Fibroblast of lung (primary cell): ENCODE measurements at regions not wholly inside any gene's neighbourhood (a gene's known extent, or its start where the extent isn't known, plus 50 kb on each side); places are given as distances from the start of the nearest gene placed in this dataset.

Experiments
- EZH2 ChIP-seq: IDR thresholded peaks from 2 replicates; pipeline ENCODE4 v1.5.1; 2012; ENCODE audit warnings: low read length, control low read depth, mild to moderate bottlenecking; ENCODE audit errors: missing control alignments
- TF ChIP-seq, protein P1 (sequence below), 2 donors: IDR thresholded peaks in 1 of 2; conservative IDR thresholded peaks in 1 of 2; 1 replicate in 1 of 2; 2 replicates in 1 of 2; pipeline ENCODE4 v1.5.1; 2011 to 2012; ENCODE audit warnings: low read length in 2 of 2, control low read depth in 1 of 2, inconsistent platforms in 1 of 2, low read depth in 1 of 2, mild to moderate bottlenecking in 1 of 2

DNA sequence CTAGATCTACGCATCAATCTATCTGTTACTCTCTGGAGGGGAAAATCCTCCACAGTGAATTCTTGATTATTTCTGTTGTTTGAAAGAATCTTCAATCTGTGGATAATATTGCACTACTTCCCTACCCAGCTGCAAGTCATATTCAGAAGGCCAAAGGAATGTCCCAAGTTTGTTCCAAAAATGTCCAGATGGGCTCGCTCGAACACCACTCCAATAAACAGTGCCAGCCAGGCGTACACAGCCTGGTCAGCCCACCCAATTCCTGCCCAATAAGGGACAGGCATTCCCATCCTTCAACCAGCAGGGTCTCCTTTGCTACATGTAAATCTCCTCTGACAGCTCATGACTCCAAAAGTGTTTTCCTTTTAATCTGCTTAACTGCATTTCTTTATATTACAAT, 80.7 kb upstream of the GPM6B start:
- TF ChIP-seq, protein P1, sequence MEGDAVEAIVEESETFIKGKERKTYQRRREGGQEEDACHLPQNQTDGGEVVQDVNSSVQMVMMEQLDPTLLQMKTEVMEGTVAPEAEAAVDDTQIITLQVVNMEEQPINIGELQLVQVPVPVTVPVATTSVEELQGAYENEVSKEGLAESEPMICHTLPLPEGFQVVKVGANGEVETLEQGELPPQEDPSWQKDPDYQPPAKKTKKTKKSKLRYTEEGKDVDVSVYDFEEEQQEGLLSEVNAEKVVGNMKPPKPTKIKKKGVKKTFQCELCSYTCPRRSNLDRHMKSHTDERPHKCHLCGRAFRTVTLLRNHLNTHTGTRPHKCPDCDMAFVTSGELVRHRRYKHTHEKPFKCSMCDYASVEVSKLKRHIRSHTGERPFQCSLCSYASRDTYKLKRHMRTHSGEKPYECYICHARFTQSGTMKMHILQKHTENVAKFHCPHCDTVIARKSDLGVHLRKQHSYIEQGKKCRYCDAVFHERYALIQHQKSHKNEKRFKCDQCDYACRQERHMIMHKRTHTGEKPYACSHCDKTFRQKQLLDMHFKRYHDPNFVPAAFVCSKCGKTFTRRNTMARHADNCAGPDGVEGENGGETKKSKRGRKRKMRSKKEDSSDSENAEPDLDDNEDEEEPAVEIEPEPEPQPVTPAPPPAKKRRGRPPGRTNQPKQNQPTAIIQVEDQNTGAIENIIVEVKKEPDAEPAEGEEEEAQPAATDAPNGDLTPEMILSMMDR (conservative IDR thresholded peaks at IDR 0.05 in 1 of 2, IDR thresholded peaks at IDR 0.05 in 1 of 2; ENCODE audit: low read depth in 1 of 2, low read length in 2 of 2) = no peak
- TF ChIP-seq EZH2 = no peak
